AG09309 (cell line): ENCODE measurements at regions not wholly inside any gene's neighbourhood (a gene's known extent, or its start where the extent isn't known, plus 50 kb on each side); places are given as distances from the start of the nearest gene placed in this dataset.

Source experiments
- DNase-seq: peaks from one replicate; pipeline ENCODE4 v3.0.0-alpha.2; 2010; ENCODE audit warnings: low read depth
- H3K4me3 ChIP-seq: 2 replicates; pipeline ENCODE4 v1.5.1; 2011; ENCODE audit warnings: mild to moderate bottlenecking, low read depth, low read length, moderate library complexity; ENCODE audit not compliant: control insufficient read depth
- CTCF ChIP-seq: IDR thresholded peaks from 2 replicates; pipeline ENCODE4 v1.5.1; 2011; ENCODE audit warnings: mild to moderate bottlenecking, low read depth, low read length, inconsistent platforms; ENCODE audit not compliant: insufficient read depth, control insufficient read depth; ENCODE audit errors: missing control alignments

DNA sequence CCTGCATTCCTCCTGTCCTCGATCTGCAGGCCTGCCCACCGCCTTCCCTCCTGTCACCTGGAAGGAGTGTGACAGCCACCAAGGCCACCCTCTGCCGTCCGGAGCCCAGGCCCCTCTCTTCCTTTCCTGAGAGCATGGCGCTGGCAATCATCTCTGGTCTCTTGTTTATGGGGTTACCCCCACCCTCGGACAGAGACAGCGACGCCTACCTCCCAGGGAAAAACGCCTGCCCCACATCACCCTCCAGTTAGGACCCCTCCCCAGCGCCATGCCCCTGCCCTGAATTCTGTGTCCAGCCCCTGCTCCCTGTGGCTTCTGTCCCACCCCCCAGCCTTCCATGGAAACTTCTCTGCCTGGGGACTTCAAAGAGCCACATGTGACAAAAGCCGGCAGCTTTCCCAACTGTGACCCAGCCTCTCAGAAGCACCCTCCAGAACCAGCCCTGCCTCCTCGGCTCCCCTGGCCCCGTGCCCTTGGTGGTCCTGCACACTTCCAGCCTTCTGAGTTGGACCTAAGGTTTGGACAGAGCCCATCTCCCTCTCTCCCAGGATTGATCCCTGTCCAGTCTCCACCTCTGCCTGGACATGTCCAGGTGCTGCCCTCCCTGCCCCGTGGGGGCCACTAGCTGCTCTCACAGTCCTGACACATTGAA lies 145.0 kb upstream of the HDAC4 start:
- H3K4me3 ChIP-seq = no peak overlapping the region
- TF ChIP-seq CTCF = no peak
- DNase-seq = no peak

DNA sequence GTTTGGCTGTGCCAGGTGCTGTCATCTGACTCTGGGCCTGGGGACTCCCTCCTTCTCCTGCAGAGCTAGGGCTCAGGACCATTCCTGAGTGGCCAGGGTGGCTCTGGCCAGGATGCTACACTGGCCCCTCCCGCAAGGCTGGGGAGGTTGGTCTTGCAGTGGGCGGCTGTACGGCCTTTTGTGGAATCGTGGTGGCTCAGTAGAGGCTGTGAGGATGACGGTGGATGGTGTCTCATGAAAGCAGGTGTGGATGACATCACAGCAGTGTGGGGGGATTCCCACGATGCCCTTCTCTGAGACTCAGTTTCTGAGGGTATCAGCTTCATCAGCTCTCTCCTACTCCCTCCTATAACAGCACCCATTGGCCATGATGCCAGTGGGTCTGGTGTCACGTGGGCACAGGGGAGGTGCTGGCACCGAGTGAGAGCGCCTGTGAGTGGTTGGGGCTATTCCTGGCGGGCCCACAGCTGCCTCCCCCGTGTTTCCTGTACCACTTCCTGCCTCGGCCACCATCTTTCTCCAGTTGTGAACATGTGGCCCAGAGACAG lies 144.2 kb upstream of the HDAC4 start:
- TF ChIP-seq CTCF = no peak
- no peak overlapping the region for H3K4me3 ChIP-seq
- no peak for DNase-seq

DNA sequence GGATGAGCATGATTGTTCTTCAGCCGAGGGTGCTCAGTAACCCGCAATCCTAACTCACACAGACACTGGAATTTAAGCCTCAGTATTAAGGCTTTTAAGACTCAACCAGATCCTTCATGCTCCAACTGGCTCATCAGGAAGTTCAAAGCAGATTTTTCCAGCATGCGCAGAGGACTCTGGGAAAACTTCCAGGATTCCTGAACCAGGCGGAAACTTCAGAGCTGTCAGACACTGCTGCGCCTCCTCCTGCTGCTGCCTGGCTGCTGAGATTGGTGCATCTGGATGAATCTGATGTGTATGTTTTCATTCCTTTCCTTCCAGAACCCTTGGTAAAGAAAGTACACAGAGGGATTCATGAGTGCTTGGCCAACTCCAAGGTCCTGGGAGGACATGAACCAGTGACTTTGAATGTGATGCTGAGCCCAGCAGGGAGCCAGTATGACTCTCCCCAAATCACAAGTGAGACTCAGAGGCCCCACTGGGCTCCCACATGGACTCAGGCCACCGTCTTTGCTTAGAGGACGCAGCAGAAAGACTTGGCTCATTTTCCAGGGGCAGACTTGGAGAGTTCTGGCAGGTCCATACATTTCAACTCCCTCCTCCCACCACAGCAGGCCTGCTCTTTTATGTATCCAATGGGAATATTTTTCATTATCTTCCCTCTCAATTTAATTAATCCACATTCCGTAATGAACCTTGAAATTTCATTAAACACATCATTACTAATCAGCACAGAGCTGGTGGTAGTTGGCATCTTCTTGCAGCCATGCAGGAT lies 143.5 kb upstream of the HDAC4 start:
- no peak overlapping the region for H3K4me3 ChIP-seq
- TF ChIP-seq CTCF = no peak
- no peak for DNase-seq

GRCh38 chr2:239543702-239544101 lies 142.9 kb upstream of the HDAC4 start:
- H3K4me3 ChIP-seq = no peak overlapping the region
- TF ChIP-seq CTCF = no peak
- no peak for DNase-seq

DNA sequence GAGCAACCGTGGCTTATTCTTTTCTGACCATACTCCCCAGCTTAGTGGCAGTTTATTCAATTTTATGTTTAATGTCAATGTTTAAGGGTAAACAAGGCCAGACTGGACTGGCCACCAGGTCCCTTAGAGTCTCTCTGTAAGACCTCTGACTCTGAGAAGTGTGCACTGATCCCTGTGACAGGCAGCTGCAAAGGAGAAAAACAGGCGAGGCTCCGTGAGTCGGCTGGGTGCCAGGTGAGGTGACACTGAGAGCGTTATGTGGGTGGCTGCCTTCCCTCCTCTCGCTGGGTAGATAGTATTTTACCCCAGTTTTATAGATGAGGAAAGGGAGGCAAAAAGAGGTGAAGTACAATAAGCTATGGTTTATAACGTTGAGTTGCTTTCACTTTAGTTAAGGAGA lies 139.4 kb upstream of the HDAC4 start:
- no peak overlapping the region for H3K4me3 ChIP-seq
- no peak for TF ChIP-seq CTCF
- DNase-seq = no peak

DNA sequence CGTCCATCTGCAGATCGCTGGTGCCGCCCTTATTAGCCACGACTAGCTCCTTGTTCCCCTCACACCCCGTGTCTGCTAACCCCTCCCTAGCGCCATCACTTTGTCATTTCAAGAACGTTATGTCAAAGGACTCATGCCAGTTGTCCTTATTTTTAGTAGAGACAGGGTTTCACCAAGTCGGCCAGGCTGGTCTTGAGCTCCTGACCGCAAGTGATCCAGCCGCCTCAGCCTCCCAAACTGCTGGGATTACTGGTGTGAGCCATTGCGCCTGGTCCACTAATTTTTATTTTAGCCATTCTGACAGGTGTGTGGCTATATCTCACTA lies 138.9 kb upstream of the HDAC4 start:
- no peak for TF ChIP-seq CTCF
- no peak overlapping the region for H3K4me3 ChIP-seq
- no peak for DNase-seq
